AG04450 (cell line): ENCODE measurements at regions not wholly inside any gene's neighbourhood (a gene's known extent, or its start where the extent isn't known, plus 50 kb on each side); places are given as distances from the start of the nearest gene placed in this dataset.

Experiments used
- CTCF ChIA-PET: fragments of 300-600, 350-600 bp; formaldehyde crosslinking; extraction: SDS; loops from one replicate; lab custom pipeline; 2022; ENCODE audit warnings: antibody characterized with exemption, inconsistent platforms; lab: Charles Lee
- POLR2A ChIA-PET: fragments of 350-600 bp; formaldehyde crosslinking; extraction: SDS; loops from one replicate; lab custom pipeline; 2021; ENCODE audit warnings: antibody characterized with exemption, inconsistent platforms; lab: Yijun Ruan, JAX
- DNase-seq: peaks from one replicate; pipeline ENCODE4 v3.0.0-alpha.2; 2011; ENCODE audit warnings: low read depth, low spot score
- H3K27ac ChIP-seq: one replicate; pipeline ENCODE4 v1.5.1; 2012; ENCODE audit warnings: low read depth, low read length, control low read depth
- H3K27me3 ChIP-seq: one replicate; pipeline ENCODE4 v1.6.0; 2012; ENCODE audit warnings: low read length; ENCODE audit not compliant: control insufficient read depth, insufficient read depth
- H3K4me3 ChIP-seq: 2 replicates; pipeline ENCODE4 v1.5.1; 2011; ENCODE audit warnings: mild to moderate bottlenecking, low read depth, low read length, control low read depth
- H3K9me3 ChIP-seq: 2 replicates; pipeline ENCODE4 v1.5.1; 2012; ENCODE audit warnings: low read length; ENCODE audit not compliant: control insufficient read depth, insufficient read depth
- CTCF ChIP-seq: IDR thresholded peaks from 2 replicates; pipeline ENCODE4 v1.5.1; 2011; ENCODE audit warnings: low read depth, low read length, control low read depth, inconsistent platforms

GRCh38 chr14:75340921-75341320, 62.3 kb downstream of the FOS start:
- Histone ChIP-seq H3K27ac (no peak overlapping the region), H3K9me3 (no peaks in the 10 kb centered on the region), H3K27me3 (peaks cover 22% of the 10 kb centered on the region), H3K4me3 (no peak overlapping the region)
- POLR2A ChIA-PET = no interaction called here
- CTCF ChIA-PET = no interaction called here
- TF ChIP-seq CTCF = no peak
- no peak for DNase-seq

GRCh38 chr14:75341620-75342019, 63.0 kb downstream of the FOS start:
- DNase-seq = no peak
- Histone ChIP-seq H3K27me3 (peaks cover 27% of the 10 kb centered on the region), H3K27ac (no peak overlapping the region), H3K9me3 (no peaks in the 10 kb centered on the region), H3K4me3 (no peak overlapping the region)
- no peak for TF ChIP-seq CTCF
- CTCF ChIA-PET = no interaction called here
- POLR2A ChIA-PET = no interaction called here

- ChIA-PET CTCF (no interaction called here), POLR2A (no interaction called here)
Measured at GRCh38 chr14:75342762-75343599, 64.4 kb downstream of the FOS start.

GRCh38 chr14:75343911-75344310, 65.3 kb downstream of the FOS start:
- H3K27me3 ChIP-seq = peaks cover 27% of the 10 kb centered on the region
- POLR2A ChIA-PET = no interaction called here
- no peaks in the 10 kb centered on the region for H3K9me3 ChIP-seq
- CTCF ChIA-PET = no interaction called here
- TF ChIP-seq CTCF = no peak
- H3K4me3 ChIP-seq = no peak overlapping the region
- DNase-seq = no peak
- H3K27ac ChIP-seq = no peak overlapping the region

More at GRCh38 chr14:75342762-75343599, 64.4 kb downstream of the FOS start:
- TF ChIP-seq CTCF = no peak
- Histone ChIP-seq H3K27me3 (peaks cover 30% of the 10 kb centered on the region), H3K27ac (no peak overlapping the region), H3K4me3 (no peak overlapping the region), H3K9me3 (no peaks in the 10 kb centered on the region)
- no peak for DNase-seq

GRCh38 chr14:75344411-75344810, 65.8 kb downstream of the FOS start:
- no peak for TF ChIP-seq CTCF
- H3K4me3 ChIP-seq = no peak overlapping the region
- POLR2A ChIA-PET = no interaction called here
- CTCF ChIA-PET = no interaction called here
- no peaks in the 10 kb centered on the region; the same call in 1 of the 2 replicates for H3K9me3 ChIP-seq
- no peak for DNase-seq
- H3K27me3 ChIP-seq = peaks cover 27% of the 10 kb centered on the region
- H3K27ac ChIP-seq = no peak overlapping the region
